K562 (cell line): ENCODE measurements at regions not wholly inside any gene's neighbourhood (a gene's known extent, or its start where the extent isn't known, plus 50 kb on each side); places are given as distances from the start of the nearest gene placed in this dataset.
A peak's percentile ranks its signal among the peaks of the same experiment; 100 is the strongest.

Source experiments
- CBX3 ChIP-seq, 2 experiments: IDR thresholded peaks; 1 replicate in 1 of 2; 2 replicates in 1 of 2; pipeline ENCODE4 v1.6.1; 2012; ENCODE audit warnings: inconsistent platforms in 2 of 2, low read length in 2 of 2, borderline replicate concordance in 1 of 2, control low read depth in 1 of 2
- CHD4 ChIP-seq: fragments of 200-600 bp; sonication (generic); IDR thresholded peaks from 3 replicates; pipeline ENCODE4 v1.6.1; 2012; ENCODE audit warnings: low read depth, mild to moderate bottlenecking, mixed read lengths, low read length, inconsistent platforms; ENCODE audit not compliant: insufficient read depth, insufficient replicate concordance, poor library complexity, severe bottlenecking
- LARP7 ChIP-seq: fragments of 450-650 bp; IDR thresholded peaks from 2 replicates; pipeline ENCODE4 v1.6.1; 2016
- MAFF ChIP-seq: IDR thresholded peaks from 2 replicates; pipeline ENCODE4 v1.6.1; 2012; ENCODE audit warnings: low read length, improper control_type of control experiment
- NFIC ChIP-seq: fragments of 450-650 bp; IDR thresholded peaks from 2 replicates; pipeline ENCODE4 v1.6.1; 2017; ENCODE audit warnings: mild to moderate bottlenecking, inconsistent platforms
- RBM25 ChIP-seq: fragments of 200-400 bp; formaldehyde crosslinking; IDR thresholded peaks from 2 replicates; pipeline ENCODE4 v1.6.1; 2018; ENCODE audit warnings: low read length, low read depth, moderate library complexity; ENCODE audit not compliant: severe bottlenecking
- SETDB1 ChIP-seq: IDR thresholded peaks from one replicate; pipeline ENCODE4 v1.6.1; 2012; ENCODE audit warnings: low read length, control low read depth, inconsistent platforms
- SMARCA5 ChIP-seq: fragments of 450-650 bp; IDR thresholded peaks from 2 replicates; pipeline ENCODE4 v1.6.1; 2016
- TSC22D4 ChIP-seq: fragments of 450-650 bp; IDR thresholded peaks from 2 replicates; pipeline ENCODE4 v1.6.1; 2016; ENCODE audit warnings: missing genetic modification characterization, missing biosample characterization, control low read depth
- XRCC3 ChIP-seq: fragments of 450-650 bp; IDR thresholded peaks from 2 replicates; pipeline ENCODE4 v1.6.1; 2017; ENCODE audit warnings: mild to moderate bottlenecking, moderate library complexity
- XRCC5 ChIP-seq: fragments of 200-400 bp; formaldehyde crosslinking; IDR thresholded peaks from 2 replicates; pipeline ENCODE4 v1.6.1; 2017; ENCODE audit warnings: low read depth, mild to moderate bottlenecking, low read length
- ZNF324 ChIP-seq: fragments of 250-450 bp; sonication (Bioruptor Pico); IDR thresholded peaks from 2 replicates; pipeline ENCODE4 v1.4.0; 2020; ENCODE audit warnings: mild to moderate bottlenecking
- ZNF551 ChIP-seq: fragments of 250-450 bp; sonication (Bioruptor Pico); IDR thresholded peaks from 2 replicates; pipeline ENCODE4 v1.5.0; 2021; ENCODE audit warnings: mild to moderate bottlenecking, moderate library complexity
- ZNF766 ChIP-seq: fragments of 200-800 bp; sonication (Bioruptor generic); conservative IDR thresholded peaks from 2 replicates; pipeline ENCODE4 v1.6.1; 2016; ENCODE audit warnings: missing genetic modification characterization, missing compliant biosample characterization
- TF ChIP-seq, protein P1 (sequence below): fragments of 450-650 bp; IDR thresholded peaks from 2 replicates; pipeline ENCODE4 v1.6.1; 2014; ENCODE audit warnings: low read depth, mild to moderate bottlenecking, moderate library complexity, borderline replicate concordance
- TF ChIP-seq, protein P2 (sequence below): fragments of 450-650 bp; formaldehyde crosslinking; IDR thresholded peaks from 2 replicates; pipeline ENCODE4 v1.4.0; 2020; ENCODE audit warnings: mild to moderate bottlenecking, moderate library complexity
- TF ChIP-seq, protein P3 (sequence below), 2 experiments: fragments of 450-650 bp in 1 of 2; sonication (generic) in 1 of 2; formaldehyde crosslinking in 1 of 2; IDR thresholded peaks; 2 replicates each; pipeline versions ENCODE4 v1.7.1 to v1.9.0; 2016 to 2022; ENCODE audit warnings: inconsistent platforms in 1 of 2, mild to moderate bottlenecking in 1 of 2, missing genetic modification reagents in 1 of 2

DNA sequence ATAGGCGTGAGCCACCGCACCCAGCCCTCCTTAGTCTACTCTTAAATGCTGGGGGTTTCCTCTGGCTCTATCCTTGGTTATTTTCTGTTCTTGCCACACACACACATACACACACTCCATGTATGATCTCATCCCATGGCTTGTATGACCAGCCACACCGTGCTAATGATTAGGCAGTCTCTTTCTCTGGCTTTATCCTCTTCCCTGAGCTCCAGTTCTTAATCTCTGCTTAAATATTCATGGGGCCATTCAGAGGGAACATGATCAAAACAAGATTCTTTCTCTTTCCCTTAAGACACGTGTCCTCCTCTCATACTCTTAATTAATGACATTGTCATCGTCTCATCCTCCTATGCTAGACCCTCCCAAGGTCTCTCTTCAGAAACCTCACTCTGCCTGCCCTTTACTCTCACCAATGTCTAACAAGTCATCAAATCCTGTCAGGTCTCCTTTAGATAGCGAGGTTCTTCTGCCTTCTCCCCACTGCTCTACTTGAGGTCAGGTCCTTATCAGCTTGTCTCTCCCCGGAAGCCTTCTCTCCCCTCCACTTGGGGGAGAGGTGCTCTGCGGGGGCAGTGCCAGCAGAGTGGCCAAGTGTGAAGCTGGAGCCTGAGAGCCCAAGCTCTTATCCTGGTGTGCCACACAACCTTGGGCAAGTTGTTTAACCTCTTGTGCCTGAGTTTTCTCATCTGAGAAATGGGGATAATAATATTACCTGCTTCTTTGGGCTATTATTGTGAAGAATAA, 83.0 kb upstream of the GNG12 start (continued):
- TF ChIP-seq, protein P1, sequence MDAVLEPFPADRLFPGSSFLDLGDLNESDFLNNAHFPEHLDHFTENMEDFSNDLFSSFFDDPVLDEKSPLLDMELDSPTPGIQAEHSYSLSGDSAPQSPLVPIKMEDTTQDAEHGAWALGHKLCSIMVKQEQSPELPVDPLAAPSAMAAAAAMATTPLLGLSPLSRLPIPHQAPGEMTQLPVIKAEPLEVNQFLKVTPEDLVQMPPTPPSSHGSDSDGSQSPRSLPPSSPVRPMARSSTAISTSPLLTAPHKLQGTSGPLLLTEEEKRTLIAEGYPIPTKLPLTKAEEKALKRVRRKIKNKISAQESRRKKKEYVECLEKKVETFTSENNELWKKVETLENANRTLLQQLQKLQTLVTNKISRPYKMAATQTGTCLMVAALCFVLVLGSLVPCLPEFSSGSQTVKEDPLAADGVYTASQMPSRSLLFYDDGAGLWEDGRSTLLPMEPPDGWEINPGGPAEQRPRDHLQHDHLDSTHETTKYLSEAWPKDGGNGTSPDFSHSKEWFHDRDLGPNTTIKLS = peak; percentile 24; the same call in 1 of the 2 replicates
- TF ChIP-seq CBX3 (IDR thresholded peaks at IDR 0.05; ENCODE audit: borderline replicate concordance in 1 of 2, low read length in 2 of 2) (0 out of 3 replicates have a peak, but pooled peaks of 1 of the 2 experiments have one; percentile 34), XRCC5 (no peak), NFIC (no peak), RBM25 (peak; percentile 73), SMARCA5 (0 out of 2 replicates have a peak, but pooled peaks have one; percentile 12), CHD4 (peak; percentile 96), ZNF551 (CRISPR knock-in tag) (no peak), ZNF766 (CRISPR knock-in tag) (peak; percentile 99), SETDB1 (no peak), TSC22D4 (tag) (no peak), ZNF324 (no peak), LARP7 (no peak), MAFF (no peak), XRCC3 (no peak)
- TF ChIP-seq, protein P2, sequence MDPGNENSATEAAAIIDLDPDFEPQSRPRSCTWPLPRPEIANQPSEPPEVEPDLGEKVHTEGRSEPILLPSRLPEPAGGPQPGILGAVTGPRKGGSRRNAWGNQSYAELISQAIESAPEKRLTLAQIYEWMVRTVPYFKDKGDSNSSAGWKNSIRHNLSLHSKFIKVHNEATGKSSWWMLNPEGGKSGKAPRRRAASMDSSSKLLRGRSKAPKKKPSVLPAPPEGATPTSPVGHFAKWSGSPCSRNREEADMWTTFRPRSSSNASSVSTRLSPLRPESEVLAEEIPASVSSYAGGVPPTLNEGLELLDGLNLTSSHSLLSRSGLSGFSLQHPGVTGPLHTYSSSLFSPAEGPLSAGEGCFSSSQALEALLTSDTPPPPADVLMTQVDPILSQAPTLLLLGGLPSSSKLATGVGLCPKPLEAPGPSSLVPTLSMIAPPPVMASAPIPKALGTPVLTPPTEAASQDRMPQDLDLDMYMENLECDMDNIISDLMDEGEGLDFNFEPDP (CRISPR knock-in tag) = no peak
- TF ChIP-seq, protein P3, sequence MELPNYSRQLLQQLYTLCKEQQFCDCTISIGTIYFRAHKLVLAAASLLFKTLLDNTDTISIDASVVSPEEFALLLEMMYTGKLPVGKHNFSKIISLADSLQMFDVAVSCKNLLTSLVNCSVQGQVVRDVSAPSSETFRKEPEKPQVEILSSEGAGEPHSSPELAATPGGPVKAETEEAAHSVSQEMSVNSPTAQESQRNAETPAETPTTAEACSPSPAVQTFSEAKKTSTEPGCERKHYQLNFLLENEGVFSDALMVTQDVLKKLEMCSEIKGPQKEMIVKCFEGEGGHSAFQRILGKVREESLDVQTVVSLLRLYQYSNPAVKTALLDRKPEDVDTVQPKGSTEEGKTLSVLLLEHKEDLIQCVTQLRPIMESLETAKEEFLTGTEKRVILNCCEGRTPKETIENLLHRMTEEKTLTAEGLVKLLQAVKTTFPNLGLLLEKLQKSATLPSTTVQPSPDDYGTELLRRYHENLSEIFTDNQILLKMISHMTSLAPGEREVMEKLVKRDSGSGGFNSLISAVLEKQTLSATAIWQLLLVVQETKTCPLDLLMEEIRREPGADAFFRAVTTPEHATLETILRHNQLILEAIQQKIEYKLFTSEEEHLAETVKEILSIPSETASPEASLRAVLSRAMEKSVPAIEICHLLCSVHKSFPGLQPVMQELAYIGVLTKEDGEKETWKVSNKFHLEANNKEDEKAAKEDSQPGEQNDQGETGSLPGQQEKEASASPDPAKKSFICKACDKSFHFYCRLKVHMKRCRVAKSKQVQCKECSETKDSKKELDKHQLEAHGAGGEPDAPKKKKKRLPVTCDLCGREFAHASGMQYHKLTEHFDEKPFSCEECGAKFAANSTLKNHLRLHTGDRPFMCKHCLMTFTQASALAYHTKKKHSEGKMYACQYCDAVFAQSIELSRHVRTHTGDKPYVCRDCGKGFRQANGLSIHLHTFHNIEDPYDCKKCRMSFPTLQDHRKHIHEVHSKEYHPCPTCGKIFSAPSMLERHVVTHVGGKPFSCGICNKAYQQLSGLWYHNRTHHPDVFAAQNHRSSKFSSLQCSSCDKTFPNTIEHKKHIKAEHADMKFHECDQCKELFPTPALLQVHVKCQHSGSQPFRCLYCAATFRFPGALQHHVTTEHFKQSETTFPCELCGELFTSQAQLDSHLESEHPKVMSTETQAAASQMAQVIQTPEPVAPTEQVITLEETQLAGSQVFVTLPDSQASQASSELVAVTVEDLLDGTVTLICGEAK (IDR thresholded peaks at IDR 0.05) = no peak
- TF ChIP-seq, protein P3 (CRISPR knock-in tag; IDR thresholded peaks at IDR 0.05) = no peak
